Activated CD4-positive, alpha-beta T cell treated with anti-CD3 and anti-CD28 coated beads for 4 hours (primary cell): ENCODE measurements at regions not wholly inside any gene's neighbourhood (a gene's known extent, or its start where the extent isn't known, plus 50 kb on each side); places are given as distances from the start of the nearest gene placed in this dataset.

Experiments used
- DNase-seq, 2 donors: peaks; one replicate each; pipeline ENCODE4 v3.0.0-alpha.2; 2020

DNA sequence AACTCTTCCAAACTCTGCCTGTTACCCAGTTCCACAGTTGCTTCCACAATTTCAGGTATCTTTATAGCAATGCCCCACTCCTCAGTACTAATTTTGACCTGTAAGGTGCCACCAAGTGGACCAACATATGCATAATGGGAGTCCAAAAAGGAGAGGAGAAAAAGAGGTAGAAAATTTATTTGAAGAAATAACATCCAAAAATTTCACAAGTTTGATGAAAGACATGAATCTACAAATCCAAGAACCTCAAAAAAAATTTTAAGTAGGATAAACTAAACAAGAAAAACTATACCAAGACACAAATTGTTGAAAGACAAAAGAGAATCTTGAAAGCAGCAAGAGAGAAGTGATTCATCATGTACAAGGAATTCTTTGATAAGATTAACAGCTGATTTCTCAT is 79.8 kb downstream of the BARX1 start:
- no peak for DNase-seq

DNA sequence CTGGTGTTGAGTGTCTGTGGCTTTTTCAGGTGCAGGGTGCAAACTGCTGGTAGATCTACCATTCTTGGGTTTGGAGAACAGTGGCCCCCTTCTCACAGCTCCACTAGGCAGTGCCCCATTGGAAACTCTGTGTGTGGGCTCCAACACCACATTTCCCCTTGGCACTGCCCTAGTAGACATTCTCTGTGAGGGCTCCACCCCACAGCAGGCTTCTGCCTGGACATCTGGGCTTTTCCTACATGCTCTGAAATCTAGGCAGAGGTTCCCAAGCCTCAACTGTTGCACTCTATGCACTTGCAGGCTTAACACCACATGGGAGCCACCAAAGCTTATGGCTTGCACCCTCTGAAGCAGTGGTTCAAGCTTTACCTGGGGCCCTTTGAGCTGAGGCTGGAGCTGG is 80.9 kb downstream of the BARX1 start:
- no peak for DNase-seq

DNA sequence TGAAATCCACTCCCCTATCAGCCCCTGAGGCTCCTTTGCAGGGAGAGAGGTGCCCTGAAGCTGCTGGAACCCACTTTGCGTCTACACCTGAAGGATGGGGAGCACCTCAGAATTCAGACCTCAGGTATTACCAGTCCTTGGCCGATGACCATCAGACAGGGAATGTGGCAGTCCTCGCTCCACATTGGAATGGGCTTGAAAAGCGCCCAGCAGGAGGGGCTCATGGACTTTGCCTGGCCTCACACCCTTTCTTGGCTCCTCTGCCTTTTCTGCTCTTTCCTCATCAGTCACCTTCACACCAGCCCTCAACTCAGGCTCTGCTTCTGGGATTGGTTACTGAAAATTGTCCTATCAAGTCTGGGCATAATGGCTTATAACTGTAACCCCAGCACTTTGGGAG is 83.9 kb downstream of the BARX1 start:
- no peak for DNase-seq

DNA sequence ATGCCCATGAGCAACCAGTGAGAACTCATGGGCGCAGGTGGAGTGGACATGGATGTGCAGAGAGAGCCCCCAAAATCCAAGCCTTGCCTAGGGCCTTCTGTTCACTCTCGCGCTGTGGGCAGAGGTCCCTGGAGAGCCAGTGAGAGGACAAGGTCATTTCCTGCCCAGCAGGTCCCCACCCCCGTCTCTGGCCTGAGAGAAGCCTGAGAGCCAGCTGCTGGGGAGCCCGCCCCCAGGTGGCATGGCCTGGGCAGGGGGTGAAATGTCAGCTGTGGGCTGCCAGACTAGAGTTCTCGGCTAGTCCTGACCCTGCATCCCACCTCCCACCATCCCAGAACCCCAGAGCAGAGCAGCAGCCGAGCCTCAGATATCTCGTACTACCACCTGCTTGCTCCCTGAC is 85.3 kb downstream of the BARX1 start:
- DNase-seq: no peak

DNA sequence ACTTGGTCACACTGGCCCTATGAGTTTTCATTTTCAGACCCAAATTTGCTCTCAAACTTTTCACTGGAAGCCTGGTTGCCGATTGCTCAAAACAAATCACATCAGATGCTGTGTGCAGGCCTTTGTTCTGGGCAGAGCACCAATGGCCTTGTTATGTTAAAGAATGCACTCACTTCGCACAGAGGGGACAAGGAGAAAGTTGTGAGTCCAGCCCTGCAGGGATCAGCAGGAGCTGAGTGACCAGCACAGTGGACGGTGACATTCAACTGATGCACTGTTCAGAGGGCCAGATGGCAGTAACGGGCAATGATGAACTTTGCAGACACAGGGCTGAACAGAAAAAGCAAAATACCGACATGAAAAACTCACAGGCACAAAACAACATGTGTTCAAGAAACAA is 86.1 kb downstream of the BARX1 start:
- no peak for DNase-seq

DNA sequence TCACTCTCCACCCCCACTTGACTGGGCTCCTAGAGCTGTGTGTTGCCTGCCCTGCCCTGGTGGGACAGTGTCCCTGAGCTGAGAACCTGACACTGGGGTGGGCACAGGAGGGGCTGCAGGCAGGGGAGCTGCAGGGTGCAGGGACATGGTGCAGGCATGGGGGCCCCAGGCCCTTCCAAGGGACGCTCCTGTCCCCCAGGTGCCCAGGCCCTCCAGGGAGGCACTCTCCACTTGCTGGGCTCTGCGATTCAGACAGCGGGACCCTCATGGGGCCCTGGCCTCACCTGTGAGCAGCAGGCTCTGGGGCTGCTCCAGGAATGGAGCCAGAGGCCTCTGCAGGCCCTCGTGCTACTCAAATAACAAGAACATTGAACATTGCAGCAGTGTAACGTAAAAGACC is 89.4 kb downstream of the BARX1 start:
- no peak for DNase-seq

GRCh38 chr9:93865245-93865644 is 89.9 kb downstream of the BARX1 start:
- DNase-seq: no peak

GRCh38 chr9:93864840-93865239 is 90.3 kb downstream of the BARX1 start:
- DNase-seq: no peak

- no peak for DNase-seq
These were observed 91.1 kb downstream of the BARX1 start for GRCh38 chr9:93864032-93864431.

DNA sequence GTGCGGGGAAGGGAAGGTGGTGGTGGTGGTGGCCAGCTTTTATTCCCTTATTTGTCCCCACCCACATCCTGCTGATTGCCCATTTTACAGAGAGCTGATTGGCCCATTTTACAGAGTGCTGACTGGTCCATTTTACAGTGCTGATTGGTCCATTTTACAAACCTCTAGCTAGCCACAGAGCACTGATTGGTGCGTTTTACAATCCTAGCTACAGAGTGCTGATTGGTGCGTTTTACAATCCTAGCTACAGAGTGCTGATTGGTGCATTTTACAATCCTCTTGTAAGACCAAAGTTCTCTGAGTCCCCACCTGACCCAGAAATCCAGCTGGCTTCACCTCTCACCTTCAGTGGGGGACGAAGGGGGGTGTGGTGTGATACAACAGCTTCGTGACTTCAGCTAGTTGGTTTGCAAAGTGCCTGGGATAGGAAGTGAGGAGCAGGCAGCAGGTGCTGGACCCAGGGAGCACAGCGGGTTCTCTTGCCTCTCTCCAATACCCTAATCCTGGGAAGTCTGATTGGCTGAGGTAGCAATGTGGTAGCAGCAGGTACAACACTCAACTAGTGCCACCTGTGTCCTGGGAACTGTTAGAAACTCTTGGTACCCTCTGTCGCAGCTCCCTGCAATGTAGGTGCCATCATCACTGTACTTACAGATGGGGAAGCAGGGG is 92.1 kb downstream of the BARX1 start:
- DNase-seq: no peak

DNA sequence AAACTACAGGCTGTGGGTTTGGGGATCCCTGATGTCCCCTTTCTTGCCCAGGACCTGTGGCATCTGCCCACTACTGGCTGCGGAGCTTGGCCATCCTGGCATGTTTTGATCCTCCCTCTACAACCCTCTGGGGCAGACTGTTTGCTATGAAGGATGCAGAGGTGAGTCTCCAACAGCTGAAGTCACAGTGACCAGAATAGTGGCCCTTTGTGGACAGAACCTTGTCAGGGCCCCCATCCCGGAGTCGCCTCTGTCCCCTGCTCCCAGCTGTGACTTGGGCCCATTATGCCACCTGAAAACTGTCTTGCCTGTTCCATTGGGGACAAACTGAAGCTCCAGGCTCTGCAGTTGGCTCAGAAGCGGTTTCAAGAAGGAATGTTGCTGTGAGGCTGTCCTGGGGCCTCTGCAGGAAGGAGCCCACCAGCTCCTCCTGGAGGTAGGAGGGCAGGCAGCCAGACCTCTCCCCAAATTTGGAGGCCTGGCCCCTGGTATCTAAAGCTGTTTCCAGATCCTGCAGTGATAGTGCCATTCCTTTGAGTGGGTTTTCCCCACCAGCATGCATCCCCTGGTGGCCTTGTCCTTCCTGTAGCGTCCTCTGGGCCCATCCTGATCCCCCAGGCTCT is 93.3 kb downstream of the BARX1 start:
- no peak for DNase-seq

GRCh38 chr9:93860694-93861658 is 94.2 kb downstream of the BARX1 start:
- DNase-seq: no peak

DNA sequence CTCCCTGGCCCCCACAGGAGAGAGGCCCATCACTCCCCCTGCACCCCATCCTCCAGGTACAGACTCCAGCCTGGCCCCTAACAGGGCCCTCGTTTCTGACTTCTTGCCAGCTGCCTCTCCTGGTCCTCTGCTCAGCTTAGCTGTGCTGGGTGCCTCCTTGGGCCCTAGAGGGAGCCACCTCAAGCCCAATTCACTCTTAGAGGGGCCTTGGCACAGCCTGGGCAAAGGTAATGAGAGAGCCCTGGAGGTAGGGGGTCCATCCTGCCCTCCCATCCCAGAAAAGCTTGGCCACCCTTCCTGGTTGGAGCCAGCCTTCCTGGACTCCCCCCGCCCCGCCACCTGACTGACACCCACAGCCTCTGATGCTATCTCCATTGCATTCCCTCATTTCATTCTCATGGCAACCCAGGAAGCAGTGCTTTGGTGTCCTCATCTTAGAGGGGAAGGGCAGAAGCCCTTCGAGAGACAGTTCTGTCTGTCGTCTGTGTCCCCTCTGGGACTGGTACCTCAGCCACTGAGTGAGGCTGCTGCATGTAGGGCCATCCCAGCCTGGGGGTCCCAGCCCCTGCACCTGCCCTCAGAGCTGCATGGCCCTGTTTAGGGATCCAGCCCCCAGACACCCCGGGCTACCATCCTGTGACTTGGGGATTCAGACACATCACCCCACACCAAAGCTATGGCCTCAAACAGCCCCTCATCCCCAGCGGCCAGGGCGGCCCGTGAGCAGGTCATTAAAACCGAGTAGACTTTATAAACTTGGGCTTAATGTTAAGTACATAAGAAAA is 95.5 kb downstream of the BARX1 start:
- no peak for DNase-seq

- no peak for DNase-seq
These were observed 97.6 kb downstream of the BARX1 start for GRCh38 chr9:93857528-93857927.

DNA sequence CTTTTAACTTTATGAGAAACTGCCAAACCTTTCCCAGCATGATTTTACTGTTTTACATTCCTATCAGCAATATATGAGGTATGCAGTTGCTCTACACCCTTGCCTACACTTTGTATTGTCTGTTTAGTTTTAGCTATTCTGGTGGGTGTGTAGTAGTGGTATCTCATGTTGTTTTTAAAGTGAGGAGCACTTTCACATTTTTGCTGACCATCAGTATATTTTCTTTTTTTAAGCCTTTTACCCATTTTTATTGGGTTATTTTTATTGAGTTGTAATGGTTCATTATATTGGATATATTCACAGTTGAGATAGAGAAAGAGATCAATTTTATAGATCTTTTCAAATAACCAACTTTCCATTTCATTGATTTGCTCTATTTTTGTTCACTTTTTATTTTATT is 102.4 kb downstream of the BARX1 start:
- no peak for DNase-seq

DNA sequence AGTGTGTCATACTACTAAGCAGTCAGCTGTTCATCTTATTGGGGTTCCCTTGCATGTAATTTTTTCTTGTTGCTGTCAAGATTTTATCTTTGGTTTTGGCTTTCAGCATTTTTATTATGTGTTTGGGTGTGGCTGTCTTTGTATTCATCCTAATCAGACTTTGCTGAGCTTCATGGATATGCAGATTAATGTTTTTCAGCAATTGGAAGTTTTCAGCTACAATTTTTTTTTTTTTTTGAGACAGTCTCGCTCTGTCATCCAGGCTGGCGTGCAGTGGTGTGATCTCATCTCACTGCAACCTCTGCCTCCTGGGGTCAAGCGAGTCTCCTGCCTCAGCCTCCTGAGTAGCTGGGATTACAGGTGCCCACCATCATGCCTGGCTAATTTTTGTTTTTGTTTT is 108.8 kb downstream of the BARX1 start:
- DNase-seq: no peak

- no peak for DNase-seq
These were observed 111.8 kb downstream of the BARX1 start for GRCh38 chr9:93843396-93843795.

DNA sequence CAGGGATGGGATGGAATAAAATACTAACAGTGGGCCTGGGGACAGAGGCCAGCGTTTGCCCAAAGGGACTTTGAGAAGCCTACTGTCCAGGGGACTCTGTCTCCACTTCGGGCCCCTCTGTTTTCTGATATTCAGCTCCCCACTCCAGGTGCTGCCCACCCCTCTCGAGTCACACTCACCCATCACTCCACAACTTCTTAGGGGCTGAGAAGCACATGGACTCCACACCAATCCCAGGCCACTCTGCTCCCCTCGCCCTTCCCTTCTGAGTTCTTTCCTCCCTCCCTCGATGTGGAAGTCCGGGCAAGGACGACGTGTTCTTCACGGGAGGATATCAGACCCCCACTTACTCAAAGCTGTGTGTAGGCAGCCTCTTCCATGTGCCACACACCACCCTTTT is 124.5 kb downstream of the BARX1 start:
- no peak for DNase-seq

GRCh38 chr9:93830012-93830596 is 125.1 kb downstream of the BARX1 start:
- no peak for DNase-seq

DNA sequence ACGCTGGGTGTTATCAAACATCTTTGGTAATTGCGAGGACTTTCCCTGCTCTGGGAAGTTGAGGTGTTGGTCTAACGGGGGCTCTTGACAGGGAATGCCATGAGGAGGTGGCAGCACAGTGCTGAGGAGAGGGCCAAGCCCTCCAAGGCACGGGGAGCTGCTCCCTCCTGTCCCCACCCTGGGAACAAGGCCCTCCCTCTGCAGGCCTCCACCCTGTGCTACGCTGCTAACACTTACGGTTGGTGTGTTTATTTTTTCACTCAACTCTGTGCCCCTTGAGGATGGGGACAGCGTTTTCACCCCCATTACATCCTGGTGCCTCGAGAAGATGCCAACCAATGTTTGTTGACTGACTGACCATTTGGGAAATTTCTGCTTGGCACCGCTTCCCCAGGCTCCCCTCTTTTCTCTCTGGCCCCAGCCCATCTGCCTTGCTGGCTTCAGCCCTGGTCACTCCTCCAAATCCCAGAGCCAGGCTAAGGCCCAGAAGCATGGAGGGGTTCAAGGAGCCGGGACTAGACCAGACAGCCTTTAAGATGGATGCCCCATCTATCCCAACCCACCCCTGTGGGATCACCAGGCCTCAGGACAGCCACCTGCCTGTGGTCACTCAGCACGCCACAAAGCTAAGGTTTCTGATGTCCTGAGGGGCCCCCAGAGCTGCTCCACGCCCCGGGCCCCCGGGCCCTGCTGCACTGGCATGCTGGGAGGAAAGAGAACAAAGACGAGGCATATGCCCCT is 125.7 kb downstream of the BARX1 start:
- no peak for DNase-seq

- DNase-seq: no peak
These were observed 126.6 kb downstream of the BARX1 start for GRCh38 chr9:93828331-93829097.
